Activated CD4-positive, alpha-beta T cell treated with anti-CD3 and anti-CD28 coated beads, Interleukin-10, Interleukin-2, amounts not matched to agents 100 ng/mL and 50 ng/mL, durations not matched to agents 16 hours and 8 hours (primary cell): ENCODE measurements at regions not wholly inside any gene's neighbourhood (a gene's known extent, or its start where the extent isn't known, plus 50 kb on each side); places are given as distances from the start of the nearest gene placed in this dataset.

Experiments
- DNase-seq: peaks from one replicate; pipeline ENCODE4 v3.0.0-alpha.2; 2020

- DNase-seq: no peak
These were observed 71.9 kb upstream of the CXADR start for GRCh38 chr21:17440969-17441368.

GRCh38 chr21:17441370-17441769 lies 71.5 kb upstream of the CXADR start:
- DNase-seq: no peak

- no peak for DNase-seq
These were observed 70.7 kb upstream of the CXADR start for GRCh38 chr21:17442165-17442564.

- DNase-seq: no peak
These were observed 68.0 kb upstream of the CXADR start for GRCh38 chr21:17444828-17445227.

GRCh38 chr21:17446737-17447136 lies 66.1 kb upstream of the CXADR start:
- no peak for DNase-seq

- no peak for DNase-seq
These were observed 63.1 kb upstream of the CXADR start for GRCh38 chr21:17449701-17450100.

- DNase-seq: no peak
These were observed 61.4 kb upstream of the CXADR start for GRCh38 chr21:17451364-17451891.

GRCh38 chr21:17454315-17455027 lies 58.4 kb upstream of the CXADR start:
- DNase-seq: peak; percentile 85

GRCh38 chr21:17455028-17455353 lies 57.9 kb upstream of the CXADR start:
- DNase-seq: no peak

- DNase-seq: no peak
These were observed 57.4 kb upstream of the CXADR start for GRCh38 chr21:17455451-17455850.

- no peak for DNase-seq
These were observed 54.6 kb upstream of the CXADR start for GRCh38 chr21:17458279-17458678.

- DNase-seq: no peak
These were observed 52.7 kb upstream of the CXADR start for GRCh38 chr21:17460094-17460493.

GRCh38 chr21:17461014-17461413 lies 51.8 kb upstream of the CXADR start:
- DNase-seq: no peak

GRCh38 chr21:17461582-17461981 lies 51.3 kb upstream of the CXADR start:
- DNase-seq: no peak

GRCh38 chr21:17462276-17462981 lies 50.4 kb upstream of the CXADR start:
- no peak for DNase-seq
